ENCODE measurements at regions not wholly inside any gene's neighbourhood (a gene's known extent, or its start where the extent isn't known, plus 50 kb on each side); places are given as distances from the start of the nearest gene placed in this dataset.

GRCh38 chr4:144209491-144209890, 69.0 kb upstream of the GYPA start:
- TF ChIP-seq POU6F1 (CRISPR knock-in tag; IDR thresholded peaks at IDR 0.05; ENCODE audit: borderline replicate concordance, low read depth) (no peak), ZNF70 (CRISPR knock-in tag; IDR thresholded peaks at IDR 0.05) (no peak), CSRNP3 (CRISPR knock-in tag; IDR thresholded peaks at IDR 0.05) (no peak), TOX (CRISPR knock-in tag; IDR thresholded peaks at IDR 0.05; ENCODE audit: borderline replicate concordance) (no peak), GLIS3 (CRISPR knock-in tag; IDR thresholded peaks at IDR 0.05) (no peak), SNAI2 (CRISPR knock-in tag; IDR thresholded peaks at IDR 0.05) (no peak), ISL1 (CRISPR knock-in tag; IDR thresholded peaks at IDR 0.05) (no peak), TCF4 (CRISPR knock-in tag; IDR thresholded peaks at IDR 0.05; ENCODE audit: borderline replicate concordance) (no peak), RARB (CRISPR knock-in tag; IDR thresholded peaks at IDR 0.05) (no peak)
- TF ChIP-seq, protein P1, sequence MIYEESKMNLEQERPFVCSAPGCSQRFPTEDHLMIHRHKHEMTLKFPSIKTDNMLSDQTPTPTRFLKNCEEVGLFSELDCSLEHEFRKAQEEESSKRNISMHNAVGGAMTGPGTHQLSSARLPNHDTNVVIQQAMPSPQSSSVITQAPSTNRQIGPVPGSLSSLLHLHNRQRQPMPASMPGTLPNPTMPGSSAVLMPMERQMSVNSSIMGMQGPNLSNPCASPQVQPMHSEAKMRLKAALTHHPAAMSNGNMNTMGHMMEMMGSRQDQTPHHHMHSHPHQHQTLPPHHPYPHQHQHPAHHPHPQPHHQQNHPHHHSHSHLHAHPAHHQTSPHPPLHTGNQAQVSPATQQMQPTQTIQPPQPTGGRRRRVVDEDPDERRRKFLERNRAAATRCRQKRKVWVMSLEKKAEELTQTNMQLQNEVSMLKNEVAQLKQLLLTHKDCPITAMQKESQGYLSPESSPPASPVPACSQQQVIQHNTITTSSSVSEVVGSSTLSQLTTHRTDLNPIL (CRISPR knock-in tag; IDR thresholded peaks at IDR 0.05; ENCODE audit: low read depth) = no peak
- ATAC-seq = no peak

- no peak for ATAC-seq
- TF ChIP-seq CSDC2 (CRISPR knock-in tag; IDR thresholded peaks at IDR 0.05) (no peak), TCF4 (CRISPR knock-in tag; IDR thresholded peaks at IDR 0.05; ENCODE audit: borderline replicate concordance) (no peak), ISL1 (CRISPR knock-in tag; IDR thresholded peaks at IDR 0.05) (no peak)
Measured at GRCh38 chr4:144213371-144213770, 72.9 kb upstream of the GYPA start.

GRCh38 chr4:144223149-144223548, 82.6 kb upstream of the GYPA start:
- TF ChIP-seq OSR1 (CRISPR knock-in tag; IDR thresholded peaks at IDR 0.05) (no peak), BACH2 (CRISPR knock-in tag; IDR thresholded peaks at IDR 0.05; ENCODE audit: borderline replicate concordance) (no peak), ISL1 (CRISPR knock-in tag; IDR thresholded peaks at IDR 0.05) (no peak), ZNF8 (CRISPR knock-in tag; IDR thresholded peaks at IDR 0.05) (no peak), CSDC2 (CRISPR knock-in tag; IDR thresholded peaks at IDR 0.05) (no peak), TCF4 (CRISPR knock-in tag; IDR thresholded peaks at IDR 0.05; ENCODE audit: borderline replicate concordance) (no peak), ZFP3 (CRISPR knock-in tag; IDR thresholded peaks at IDR 0.05) (no peak), RARB (CRISPR knock-in tag; IDR thresholded peaks at IDR 0.05) (no peak), GLIS3 (CRISPR knock-in tag; IDR thresholded peaks at IDR 0.05) (no peak), ZFP30 (CRISPR knock-in tag; IDR thresholded peaks at IDR 0.05) (no peak)
- TF ChIP-seq, protein P2, sequence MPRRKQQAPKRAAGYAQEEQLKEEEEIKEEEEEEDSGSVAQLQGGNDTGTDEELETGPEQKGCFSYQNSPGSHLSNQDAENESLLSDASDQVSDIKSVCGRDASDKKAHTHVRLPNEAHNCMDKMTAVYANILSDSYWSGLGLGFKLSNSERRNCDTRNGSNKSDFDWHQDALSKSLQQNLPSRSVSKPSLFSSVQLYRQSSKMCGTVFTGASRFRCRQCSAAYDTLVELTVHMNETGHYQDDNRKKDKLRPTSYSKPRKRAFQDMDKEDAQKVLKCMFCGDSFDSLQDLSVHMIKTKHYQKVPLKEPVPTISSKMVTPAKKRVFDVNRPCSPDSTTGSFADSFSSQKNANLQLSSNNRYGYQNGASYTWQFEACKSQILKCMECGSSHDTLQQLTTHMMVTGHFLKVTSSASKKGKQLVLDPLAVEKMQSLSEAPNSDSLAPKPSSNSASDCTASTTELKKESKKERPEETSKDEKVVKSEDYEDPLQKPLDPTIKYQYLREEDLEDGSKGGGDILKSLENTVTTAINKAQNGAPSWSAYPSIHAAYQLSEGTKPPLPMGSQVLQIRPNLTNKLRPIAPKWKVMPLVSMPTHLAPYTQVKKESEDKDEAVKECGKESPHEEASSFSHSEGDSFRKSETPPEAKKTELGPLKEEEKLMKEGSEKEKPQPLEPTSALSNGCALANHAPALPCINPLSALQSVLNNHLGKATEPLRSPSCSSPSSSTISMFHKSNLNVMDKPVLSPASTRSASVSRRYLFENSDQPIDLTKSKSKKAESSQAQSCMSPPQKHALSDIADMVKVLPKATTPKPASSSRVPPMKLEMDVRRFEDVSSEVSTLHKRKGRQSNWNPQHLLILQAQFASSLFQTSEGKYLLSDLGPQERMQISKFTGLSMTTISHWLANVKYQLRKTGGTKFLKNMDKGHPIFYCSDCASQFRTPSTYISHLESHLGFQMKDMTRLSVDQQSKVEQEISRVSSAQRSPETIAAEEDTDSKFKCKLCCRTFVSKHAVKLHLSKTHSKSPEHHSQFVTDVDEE (CRISPR knock-in tag; IDR thresholded peaks at IDR 0.05) = no peak
- no peak for ATAC-seq

DNA sequence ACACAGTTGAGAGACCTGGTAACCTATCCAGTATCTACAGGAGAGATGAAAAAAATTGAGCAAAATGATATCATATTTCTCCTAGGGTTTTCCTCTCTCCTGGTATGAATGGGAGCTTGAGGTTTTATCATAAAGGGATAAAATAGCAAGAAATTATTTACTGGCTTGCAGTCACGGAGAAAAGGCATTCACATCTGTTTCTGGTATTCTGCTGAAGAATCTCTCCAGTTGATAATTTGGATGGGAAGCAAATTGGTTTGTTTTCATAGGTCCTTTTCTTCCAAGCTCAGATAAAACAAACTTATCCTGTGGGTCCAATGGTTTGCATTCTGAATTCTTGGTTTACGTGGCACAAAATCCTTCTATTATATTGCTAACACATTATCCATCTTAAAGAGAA, 83.1 kb upstream of the GYPA start:
- ATAC-seq = no peak
- TF ChIP-seq ZNF70 (CRISPR knock-in tag; IDR thresholded peaks at IDR 0.05) (no peak), TCF4 (CRISPR knock-in tag; IDR thresholded peaks at IDR 0.05; ENCODE audit: borderline replicate concordance) (no peak)

DNA sequence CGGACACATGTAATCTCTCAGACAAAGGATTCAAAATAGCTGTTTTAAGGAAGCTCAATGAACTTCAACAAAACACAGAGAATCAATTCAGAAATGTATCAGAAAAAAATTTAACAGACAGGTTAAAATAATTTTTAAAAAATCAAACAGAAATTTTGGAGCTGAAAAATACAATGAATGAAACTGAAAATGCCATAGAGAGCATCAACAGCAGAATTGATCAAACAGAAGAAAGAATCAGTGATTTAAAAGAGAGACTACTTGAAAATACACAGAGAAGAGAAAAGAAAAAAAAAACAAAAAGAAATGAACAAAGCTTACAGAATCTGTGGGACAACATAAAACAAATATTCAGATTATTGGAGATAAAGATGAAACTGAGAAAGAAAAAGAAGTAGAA, 118.8 kb upstream of the GYPA start:
- ATAC-seq = no peak
- TF ChIP-seq ZNF565 (CRISPR knock-in tag; conservative IDR thresholded peaks at IDR 0.05; ENCODE audit: low read depth) (no peak), CSRNP3 (CRISPR knock-in tag; IDR thresholded peaks at IDR 0.05) (no peak), ZNF8 (CRISPR knock-in tag; IDR thresholded peaks at IDR 0.05) (no peak), OSR1 (CRISPR knock-in tag; IDR thresholded peaks at IDR 0.05) (no peak), POU6F1 (CRISPR knock-in tag; IDR thresholded peaks at IDR 0.05; ENCODE audit: borderline replicate concordance, low read depth) (no peak)
